OCI-LY1 (cell line): ENCODE measurements at regions not wholly inside any gene's neighbourhood (a gene's known extent, or its start where the extent isn't known, plus 50 kb on each side); places are given as distances from the start of the nearest gene placed in this dataset.

ENCODE experiments used
- CTCF ChIP-seq: fragments of 200-600 bp; sonication (generic), shearing (Covaris generic); IDR thresholded peaks from 2 replicates; pipeline ENCODE4 v1.5.1; 2017; ENCODE audit warnings: mild to moderate bottlenecking, antibody characterized with exemption, low read length, moderate library complexity, mixed read lengths
- EZH2 ChIP-seq: fragments of 200-600 bp; sonication (generic), shearing (Covaris generic); IDR thresholded peaks from 2 replicates; pipeline ENCODE4 v1.8.0; 2017; ENCODE audit warnings: borderline replicate concordance, mixed run types, mild to moderate bottlenecking, antibody characterized with exemption, low read length, moderate library complexity, mixed read lengths

GRCh38 chr17:68750208-68750562 is 149.0 kb upstream of the FAM20A start:
- TF ChIP-seq CTCF, result no peak
- no peak for TF ChIP-seq EZH2
